ENCODE measurements at regions not wholly inside any gene's neighbourhood (a gene's known extent, or its start where the extent isn't known, plus 50 kb on each side); places are given as distances from the start of the nearest gene placed in this dataset.
A peak's percentile ranks its signal among the peaks of the same experiment; 100 is the strongest.

- no peak overlapping the region for H3K4me3 ChIP-seq (ENCODE audit: low read length)
- no peak for DNase-seq (ENCODE audit: low read depth)
- TF ChIP-seq CTCF (IDR thresholded peaks at IDR 0.05; ENCODE audit: insufficient read depth, low read depth, low read length, missing control alignments): no peak
Measured at GRCh38 chr1:76012341-76013205, 62.0 kb upstream of the ST6GALNAC3 start.

GRCh38 chr1:76013206-76013581 lies 61.4 kb upstream of the ST6GALNAC3 start:
- H3K4me3 ChIP-seq (ENCODE audit: low read length): no peak overlapping the region
- no peak for DNase-seq (ENCODE audit: low read depth)
- no peak for TF ChIP-seq CTCF (IDR thresholded peaks at IDR 0.05; ENCODE audit: insufficient read depth, low read depth, low read length, missing control alignments)

- DNase-seq (ENCODE audit: low read depth): no peak
- H3K4me3 ChIP-seq (ENCODE audit: low read length): no peak overlapping the region
- no peak for TF ChIP-seq CTCF (IDR thresholded peaks at IDR 0.05; ENCODE audit: insufficient read depth, low read depth, low read length, missing control alignments)
Measured at GRCh38 chr1:76015478-76016103, 59.0 kb upstream of the ST6GALNAC3 start.

- no peak for DNase-seq (ENCODE audit: low read depth)
- no peak for TF ChIP-seq CTCF (IDR thresholded peaks at IDR 0.05; ENCODE audit: insufficient read depth, low read depth, low read length, missing control alignments)
- H3K4me3 ChIP-seq (ENCODE audit: low read length): no peak overlapping the region
Measured at GRCh38 chr1:76018045-76018444, 56.5 kb upstream of the ST6GALNAC3 start.

GRCh38 chr1:76021846-76022245 lies 52.7 kb upstream of the ST6GALNAC3 start:
- no peak for DNase-seq (ENCODE audit: low read depth)
- no peak overlapping the region for H3K4me3 ChIP-seq (ENCODE audit: low read length)
- TF ChIP-seq CTCF (IDR thresholded peaks at IDR 0.05; ENCODE audit: insufficient read depth, low read depth, low read length, missing control alignments): no peak

GRCh38 chr1:76023669-76024435 lies 50.7 kb upstream of the ST6GALNAC3 start:
- DNase-seq (ENCODE audit: low read depth): peak; percentile 47
- no peak overlapping the region for H3K4me3 ChIP-seq (ENCODE audit: low read length)
- no peak for TF ChIP-seq CTCF (IDR thresholded peaks at IDR 0.05; ENCODE audit: insufficient read depth, low read depth, low read length, missing control alignments)

Measured in epithelial cell of esophagus (primary cell).